HL-60 (cell line): ENCODE measurements at regions not wholly inside any gene's neighbourhood (a gene's known extent, or its start where the extent isn't known, plus 50 kb on each side); places are given as distances from the start of the nearest gene placed in this dataset.

ENCODE experiments used
- CTCF ChIP-seq: IDR thresholded peaks from one replicate; pipeline ENCODE4 v1.5.1; 2011; ENCODE audit warnings: low read length, control low read depth, inconsistent platforms; ENCODE audit not compliant: insufficient read depth
- GABPA ChIP-seq: IDR thresholded peaks from 2 replicates; pipeline ENCODE4 v1.6.1; 2012; ENCODE audit warnings: low read depth
- REST ChIP-seq: IDR thresholded peaks from 2 replicates; pipeline ENCODE4 v1.6.1; 2012; ENCODE audit warnings: low read depth; ENCODE audit not compliant: insufficient replicate concordance

- TF ChIP-seq CTCF = no peak
- TF ChIP-seq GABPA = no peak
- no peak for TF ChIP-seq REST
These were observed 151.4 kb upstream of the FIGN start for GRCh38 chr2:163887182-163887581.
